ENCODE measurements at regions not wholly inside any gene's neighbourhood (a gene's known extent, or its start where the extent isn't known, plus 50 kb on each side); places are given as distances from the start of the nearest gene placed in this dataset.

DNA sequence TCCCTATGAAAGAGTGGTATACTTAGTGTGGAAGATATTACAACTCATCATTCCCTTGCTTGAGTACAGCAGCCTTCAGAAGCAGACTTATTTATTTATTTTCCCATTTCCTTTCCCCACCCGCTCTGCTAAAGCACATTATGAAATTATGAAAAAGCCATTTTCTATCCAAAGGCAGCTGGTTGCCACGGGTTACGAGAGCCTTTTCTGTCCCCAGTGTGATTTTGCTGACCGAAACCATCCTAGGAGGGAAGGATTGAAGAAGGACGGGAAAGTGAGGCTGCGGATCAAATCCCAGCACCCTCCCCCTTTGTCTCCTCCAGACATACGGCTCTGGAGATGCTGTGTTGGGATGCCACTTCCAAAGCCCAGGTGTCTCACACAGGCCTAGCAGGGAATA, 246.9 kb downstream of the TLR4 start:
- Mint-ChIP-seq H3K27me3 (ENCODE audit: low read depth, unreplicated experiment) (no peaks in the 10 kb centered on the region), H3K4me1 (ENCODE audit: low read depth, unreplicated experiment) (no peaks in the 10 kb centered on the region), H3K9me3 (ENCODE audit: unreplicated experiment) (no peaks in the 10 kb centered on the region), H3K4me3 (ENCODE audit: unreplicated experiment) (no peak overlapping the region), H3K27ac (ENCODE audit: unreplicated experiment) (no peak overlapping the region), H3K36me3 (ENCODE audit: low read depth, unreplicated experiment) (no peaks in the 10 kb centered on the region)
- H2AFZ ChIP-seq (ENCODE audit: low read depth, low read length): no peak overlapping the region
- TF ChIP-seq, protein P1, sequence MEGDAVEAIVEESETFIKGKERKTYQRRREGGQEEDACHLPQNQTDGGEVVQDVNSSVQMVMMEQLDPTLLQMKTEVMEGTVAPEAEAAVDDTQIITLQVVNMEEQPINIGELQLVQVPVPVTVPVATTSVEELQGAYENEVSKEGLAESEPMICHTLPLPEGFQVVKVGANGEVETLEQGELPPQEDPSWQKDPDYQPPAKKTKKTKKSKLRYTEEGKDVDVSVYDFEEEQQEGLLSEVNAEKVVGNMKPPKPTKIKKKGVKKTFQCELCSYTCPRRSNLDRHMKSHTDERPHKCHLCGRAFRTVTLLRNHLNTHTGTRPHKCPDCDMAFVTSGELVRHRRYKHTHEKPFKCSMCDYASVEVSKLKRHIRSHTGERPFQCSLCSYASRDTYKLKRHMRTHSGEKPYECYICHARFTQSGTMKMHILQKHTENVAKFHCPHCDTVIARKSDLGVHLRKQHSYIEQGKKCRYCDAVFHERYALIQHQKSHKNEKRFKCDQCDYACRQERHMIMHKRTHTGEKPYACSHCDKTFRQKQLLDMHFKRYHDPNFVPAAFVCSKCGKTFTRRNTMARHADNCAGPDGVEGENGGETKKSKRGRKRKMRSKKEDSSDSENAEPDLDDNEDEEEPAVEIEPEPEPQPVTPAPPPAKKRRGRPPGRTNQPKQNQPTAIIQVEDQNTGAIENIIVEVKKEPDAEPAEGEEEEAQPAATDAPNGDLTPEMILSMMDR (IDR thresholded peaks at IDR 0.05; ENCODE audit: insufficient read depth, low read depth, low read length): no peak
- TF ChIP-seq EZH2 (IDR thresholded peaks at IDR 0.05; ENCODE audit: insufficient read depth, low read length): no peak
- H3K36me3 ChIP-seq (ENCODE audit: insufficient read depth, low read length): no peaks in the 10 kb centered on the region
- no peak overlapping the region for H3K4me3 ChIP-seq (ENCODE audit: insufficient read depth, low read depth, low read length)
- FAIRE-seq (no peak), DNase-seq (ENCODE audit: low read depth) (no peak)
- no peaks in the 10 kb centered on the region for H3K27me3 ChIP-seq (ENCODE audit: insufficient read depth, low read length)
- no peaks in the 10 kb centered on the region for H3K79me2 ChIP-seq (ENCODE audit: insufficient read depth, low read length)
- no peaks in the 10 kb centered on the region for H3K4me1 ChIP-seq (ENCODE audit: insufficient read depth, low read length)
- H4K20me1 ChIP-seq (ENCODE audit: insufficient read depth, low read length): no peaks in the 10 kb centered on the region
- no peak overlapping the region for H3K9ac ChIP-seq (ENCODE audit: low read length)
- no peaks in the 10 kb centered on the region for H3K9me3 ChIP-seq (ENCODE audit: insufficient read depth, low read depth, low read length)
- H3K4me2 ChIP-seq (ENCODE audit: low read length): no peak overlapping the region
- H3K27ac ChIP-seq (ENCODE audit: low read depth, low read length): no peak overlapping the region

DNA sequence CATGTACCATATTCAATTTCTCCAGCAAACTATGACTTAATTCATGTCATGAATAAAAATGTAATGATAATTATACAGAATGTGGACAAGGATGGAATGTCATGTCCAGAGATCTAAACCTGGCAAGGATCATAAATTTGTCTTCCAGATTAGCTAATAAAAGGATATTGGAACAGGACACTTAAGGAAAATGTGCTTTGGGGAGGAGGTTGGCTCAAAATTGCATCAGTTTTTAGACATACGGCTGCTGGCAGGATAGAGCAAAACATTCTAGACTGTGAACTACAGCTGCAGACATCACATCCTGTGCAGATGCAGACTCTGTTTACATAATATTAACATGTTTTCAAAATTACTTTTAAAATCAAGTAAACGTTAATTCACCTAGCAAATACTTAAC, 248.4 kb downstream of the TLR4 start:
- Histone ChIP-seq H3K36me3 (ENCODE audit: insufficient read depth, low read length) (no peaks in the 10 kb centered on the region), H4K20me1 (ENCODE audit: insufficient read depth, low read length) (no peaks in the 10 kb centered on the region), H2AFZ (ENCODE audit: low read depth, low read length) (no peak overlapping the region), H3K4me3 (ENCODE audit: insufficient read depth, low read depth, low read length) (no peak overlapping the region), H3K4me1 (ENCODE audit: insufficient read depth, low read length) (no peaks in the 10 kb centered on the region), H3K9ac (ENCODE audit: low read length) (no peak overlapping the region), H3K27me3 (ENCODE audit: insufficient read depth, low read length) (no peaks in the 10 kb centered on the region), H3K79me2 (ENCODE audit: insufficient read depth, low read length) (no peaks in the 10 kb centered on the region), H3K4me2 (ENCODE audit: low read length) (no peak overlapping the region), H3K27ac (ENCODE audit: low read depth, low read length) (no peak overlapping the region), H3K9me3 (ENCODE audit: insufficient read depth, low read depth, low read length) (no peaks in the 10 kb centered on the region)
- H3K4me1 Mint-ChIP-seq (ENCODE audit: low read depth, unreplicated experiment): no peaks in the 10 kb centered on the region
- H3K36me3 Mint-ChIP-seq (ENCODE audit: low read depth, unreplicated experiment): no peaks in the 10 kb centered on the region
- no peak overlapping the region for H3K27ac Mint-ChIP-seq (ENCODE audit: unreplicated experiment)
- H3K4me3 Mint-ChIP-seq (ENCODE audit: unreplicated experiment): no peak overlapping the region
- H3K9me3 Mint-ChIP-seq (ENCODE audit: unreplicated experiment): no peaks in the 10 kb centered on the region
- TF ChIP-seq, protein P1 (IDR thresholded peaks at IDR 0.05; ENCODE audit: insufficient read depth, low read depth, low read length): no peak
- TF ChIP-seq EZH2 (IDR thresholded peaks at IDR 0.05; ENCODE audit: insufficient read depth, low read length): no peak
- H3K27me3 Mint-ChIP-seq (ENCODE audit: low read depth, unreplicated experiment): no peaks in the 10 kb centered on the region
- no peak for DNase-seq (ENCODE audit: low read depth)
- FAIRE-seq: no peak

DNA sequence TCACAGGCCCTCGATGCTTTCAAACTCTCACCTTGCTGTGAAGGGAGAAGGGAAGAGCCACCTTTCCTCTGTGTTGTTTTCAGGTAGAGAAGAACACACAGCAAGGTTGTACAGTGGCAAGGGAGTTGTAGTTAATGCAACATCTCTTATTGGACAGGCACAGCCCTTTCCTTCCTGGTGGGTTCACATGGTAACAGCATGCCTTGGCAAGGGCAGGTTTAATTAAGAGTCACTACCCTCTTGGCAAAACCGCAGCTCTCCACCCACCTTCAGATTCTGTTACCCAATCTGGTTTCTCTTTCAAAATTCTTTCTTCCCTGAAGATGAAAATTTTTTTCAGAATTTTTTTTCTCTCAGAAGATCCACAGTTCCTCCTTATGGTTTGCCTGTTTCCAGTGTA, 253.1 kb downstream of the TLR4 start:
- no peak for FAIRE-seq
- H3K4me1 ChIP-seq (ENCODE audit: insufficient read depth, low read length): no peaks in the 10 kb centered on the region
- H2AFZ ChIP-seq (ENCODE audit: low read depth, low read length): no peak overlapping the region

More for the DNA sequence above, 253.1 kb downstream of the TLR4 start:
- no peak overlapping the region for H3K9ac ChIP-seq (ENCODE audit: low read length)
- H3K36me3 ChIP-seq (ENCODE audit: insufficient read depth, low read length): no peaks in the 10 kb centered on the region
- no peak overlapping the region for H3K4me3 ChIP-seq (ENCODE audit: insufficient read depth, low read depth, low read length)
- no peaks in the 10 kb centered on the region for H3K9me3 Mint-ChIP-seq (ENCODE audit: unreplicated experiment)
- H4K20me1 ChIP-seq (ENCODE audit: insufficient read depth, low read length): no peaks in the 10 kb centered on the region
- H3K27ac ChIP-seq (ENCODE audit: low read depth, low read length): no peak overlapping the region
- no peaks in the 10 kb centered on the region for H3K4me1 Mint-ChIP-seq (ENCODE audit: low read depth, unreplicated experiment)
- H3K79me2 ChIP-seq (ENCODE audit: insufficient read depth, low read length): no peaks in the 10 kb centered on the region
- H3K36me3 Mint-ChIP-seq (ENCODE audit: low read depth, unreplicated experiment): no peaks in the 10 kb centered on the region
- H3K4me2 ChIP-seq (ENCODE audit: low read length): no peak overlapping the region
- no peak overlapping the region for H3K27ac Mint-ChIP-seq (ENCODE audit: unreplicated experiment)
- H3K9me3 ChIP-seq (ENCODE audit: insufficient read depth, low read depth, low read length): no peaks in the 10 kb centered on the region
- no peaks in the 10 kb centered on the region for H3K27me3 ChIP-seq (ENCODE audit: insufficient read depth, low read length)
- no peak for TF ChIP-seq EZH2 (IDR thresholded peaks at IDR 0.05; ENCODE audit: insufficient read depth, low read length)
- TF ChIP-seq, protein P1 (IDR thresholded peaks at IDR 0.05; ENCODE audit: insufficient read depth, low read depth, low read length): no peak
- no peak for DNase-seq (ENCODE audit: low read depth)
- H3K4me3 Mint-ChIP-seq (ENCODE audit: unreplicated experiment): no peak overlapping the region
- no peaks in the 10 kb centered on the region for H3K27me3 Mint-ChIP-seq (ENCODE audit: low read depth, unreplicated experiment)

All from astrocyte (in vitro differentiated cells and primary cell).